ENCODE measurements at regions not wholly inside any gene's neighbourhood (a gene's known extent, or its start where the extent isn't known, plus 50 kb on each side); places are given as distances from the start of the nearest gene placed in this dataset.

DNA sequence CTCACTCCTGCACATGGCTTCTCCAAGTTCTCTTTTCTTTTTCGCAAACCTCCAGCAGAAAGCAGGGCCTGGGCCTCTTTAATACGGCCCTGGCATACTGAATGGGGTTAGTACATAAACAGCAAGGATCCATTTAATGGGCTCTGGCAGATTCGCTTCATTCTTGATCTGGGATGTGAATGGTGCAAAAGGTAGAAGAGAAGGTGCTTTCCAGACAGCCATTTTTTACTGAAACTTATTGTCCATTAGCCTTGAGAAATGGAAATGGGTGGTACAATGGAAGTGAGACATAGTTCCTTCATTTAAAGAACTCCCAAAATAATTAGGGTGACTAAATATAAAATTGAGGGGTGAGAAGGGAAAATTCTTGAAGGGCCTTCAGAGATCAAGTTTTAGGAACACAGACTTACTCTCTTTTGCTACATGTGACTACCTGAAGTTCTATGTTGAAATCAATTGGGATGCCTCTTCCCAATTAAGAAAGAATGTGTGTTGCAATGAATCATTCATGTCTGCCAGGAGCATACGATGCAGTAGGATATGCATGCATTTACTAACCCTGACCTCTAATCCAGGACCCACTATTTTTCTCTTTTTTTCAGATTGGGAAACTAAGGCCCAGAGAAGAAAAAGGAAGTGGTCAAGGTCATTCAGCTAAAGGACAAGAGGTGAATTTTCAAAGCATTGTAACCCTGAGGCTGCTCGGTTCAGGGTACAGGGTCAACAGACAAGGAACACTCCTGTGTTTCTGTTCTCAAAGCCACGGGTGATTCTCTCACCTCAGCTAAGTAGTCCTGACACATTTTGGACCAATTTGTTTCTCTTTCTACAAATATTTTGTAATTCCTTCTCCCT lies 144.1 kb downstream of the BBOX1 start:
- TF ChIP-seq, protein P1, sequence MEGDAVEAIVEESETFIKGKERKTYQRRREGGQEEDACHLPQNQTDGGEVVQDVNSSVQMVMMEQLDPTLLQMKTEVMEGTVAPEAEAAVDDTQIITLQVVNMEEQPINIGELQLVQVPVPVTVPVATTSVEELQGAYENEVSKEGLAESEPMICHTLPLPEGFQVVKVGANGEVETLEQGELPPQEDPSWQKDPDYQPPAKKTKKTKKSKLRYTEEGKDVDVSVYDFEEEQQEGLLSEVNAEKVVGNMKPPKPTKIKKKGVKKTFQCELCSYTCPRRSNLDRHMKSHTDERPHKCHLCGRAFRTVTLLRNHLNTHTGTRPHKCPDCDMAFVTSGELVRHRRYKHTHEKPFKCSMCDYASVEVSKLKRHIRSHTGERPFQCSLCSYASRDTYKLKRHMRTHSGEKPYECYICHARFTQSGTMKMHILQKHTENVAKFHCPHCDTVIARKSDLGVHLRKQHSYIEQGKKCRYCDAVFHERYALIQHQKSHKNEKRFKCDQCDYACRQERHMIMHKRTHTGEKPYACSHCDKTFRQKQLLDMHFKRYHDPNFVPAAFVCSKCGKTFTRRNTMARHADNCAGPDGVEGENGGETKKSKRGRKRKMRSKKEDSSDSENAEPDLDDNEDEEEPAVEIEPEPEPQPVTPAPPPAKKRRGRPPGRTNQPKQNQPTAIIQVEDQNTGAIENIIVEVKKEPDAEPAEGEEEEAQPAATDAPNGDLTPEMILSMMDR (IDR thresholded peaks at IDR 0.05) = no peak
- ATAC-seq (peak in 1 of 4 donors; percentile 3), DNase-seq (no peak)
- H3K27ac ChIP-seq = no peak overlapping the region
- no peaks in the 10 kb centered on the region for H3K36me3 ChIP-seq (ENCODE audit: insufficient read depth in 1 of 2, low read depth in 1 of 2)
- H3K4me1 ChIP-seq = peaks cover 4% of the 10 kb centered on the region
- intact Hi-C loops (cut with DNase I) = loop anchor here (1.0 to 10.0 kb wide), 4 partner anchors 50 to 298 kb away; no protein-coding TSS in a partner anchor
- H3K9me3 ChIP-seq = no peaks in the 10 kb centered on the region
- H3K27me3 ChIP-seq (ENCODE audit: insufficient read depth in 3 of 3, low read length in 2 of 3) = no peaks in the 10 kb centered on the region
- 72 to 78% (median 73%) methylated on average over 6 of the region's 6 CpGs for WGBS, 3 donors
- no peak overlapping the region for H3K4me3 ChIP-seq

DNA sequence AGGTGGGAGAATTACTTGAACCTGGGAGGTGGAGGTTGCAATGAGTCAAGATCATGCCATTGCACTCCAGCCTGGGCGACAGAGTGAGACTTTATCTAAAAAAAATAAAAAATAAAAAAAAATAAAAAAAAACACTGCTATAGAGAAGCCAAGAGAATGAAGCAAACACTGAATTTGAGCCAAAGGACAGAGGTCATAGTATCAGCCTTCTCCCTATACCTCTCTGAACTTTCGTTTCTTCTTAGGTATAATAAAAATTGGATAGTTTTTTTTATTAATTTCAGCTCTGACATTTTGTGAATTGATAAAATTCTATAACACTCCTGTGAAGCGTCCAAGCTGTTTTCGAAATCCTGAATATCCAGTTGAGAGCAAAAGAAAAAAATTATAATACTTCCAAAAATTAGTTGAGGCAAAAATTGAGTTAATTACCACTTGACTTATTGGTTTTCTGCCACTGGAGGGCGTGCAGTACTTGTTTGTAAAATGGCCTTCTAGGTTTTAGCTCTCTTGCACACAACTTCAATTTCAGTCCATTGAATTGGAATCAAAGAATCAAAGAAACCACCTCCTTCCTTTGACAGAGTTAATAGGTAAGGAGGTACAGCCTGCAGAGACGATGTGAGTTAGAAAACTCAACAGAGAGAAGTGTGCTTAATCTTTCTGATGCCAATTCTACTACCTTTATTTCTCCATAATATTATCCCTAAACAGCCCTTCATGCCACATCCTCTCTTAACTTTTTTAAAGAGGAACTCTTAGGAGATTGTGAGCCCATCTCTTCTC lies 143.2 kb downstream of the BBOX1 start:
- peak in 3 of 4 donors; percentile 67 to 81 (median 69) for ATAC-seq
- no peak overlapping the region for H3K4me3 ChIP-seq
- H3K27ac ChIP-seq = no peak overlapping the region
- DNase-seq = no peak
- H3K27me3 ChIP-seq (ENCODE audit: insufficient read depth in 3 of 3, low read length in 2 of 3) = no peaks in the 10 kb centered on the region
- WGBS, 3 donors = 32 to 37% (median 33%) methylated on average over 6 of the region's 6 CpGs
- TF ChIP-seq, protein P1 (IDR thresholded peaks at IDR 0.05) = peak; percentile 82
- H3K4me1 ChIP-seq = peaks cover 4% of the 10 kb centered on the region
- H3K36me3 ChIP-seq (ENCODE audit: insufficient read depth in 1 of 2, low read depth in 1 of 2) = no peaks in the 10 kb centered on the region
- intact Hi-C loops (cut with DNase I) = loop anchor here (1.0 to 10.0 kb wide), 4 partner anchors 51 to 299 kb away; no protein-coding TSS in a partner anchor
- H3K9me3 ChIP-seq = no peaks in the 10 kb centered on the region

DNA sequence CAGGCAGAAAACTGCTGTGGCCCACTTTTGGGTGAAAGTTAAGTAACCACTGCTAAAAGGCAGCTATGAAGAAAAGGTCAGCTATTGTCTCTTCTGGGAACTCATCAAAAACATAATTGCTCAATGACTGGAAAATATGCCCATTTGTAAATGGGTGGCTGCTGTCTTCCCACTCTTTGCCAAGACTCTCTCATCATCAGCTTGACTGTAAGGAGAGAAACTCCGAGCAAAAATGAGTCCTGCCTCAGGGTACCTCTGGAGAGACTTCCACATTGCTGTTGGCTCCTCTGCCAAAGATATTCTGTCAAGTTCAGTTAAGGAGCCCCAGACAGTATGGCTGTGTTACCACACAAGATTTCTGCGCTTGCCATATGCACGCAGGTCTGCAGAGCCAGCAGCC lies 138.7 kb downstream of the BBOX1 start:
- Histone ChIP-seq H3K27ac (no peak overlapping the region), H3K4me3 (no peak overlapping the region), H3K36me3 (ENCODE audit: insufficient read depth in 1 of 2, low read depth in 1 of 2) (no peaks in the 10 kb centered on the region), H3K27me3 (ENCODE audit: insufficient read depth in 3 of 3, low read length in 2 of 3) (no peaks in the 10 kb centered on the region), H3K9me3 (no peaks in the 10 kb centered on the region), H3K4me1 (peaks cover 4% of the 10 kb centered on the region)
- TF ChIP-seq, protein P1 (IDR thresholded peaks at IDR 0.05) = no peak
- 77 to 87% (median 81%) methylated on average over 3 of the region's 3 CpGs for WGBS, 3 donors
- ATAC-seq (no peak), DNase-seq (no peak)
- intact Hi-C loops (cut with DNase I) = no loop called here

DNA sequence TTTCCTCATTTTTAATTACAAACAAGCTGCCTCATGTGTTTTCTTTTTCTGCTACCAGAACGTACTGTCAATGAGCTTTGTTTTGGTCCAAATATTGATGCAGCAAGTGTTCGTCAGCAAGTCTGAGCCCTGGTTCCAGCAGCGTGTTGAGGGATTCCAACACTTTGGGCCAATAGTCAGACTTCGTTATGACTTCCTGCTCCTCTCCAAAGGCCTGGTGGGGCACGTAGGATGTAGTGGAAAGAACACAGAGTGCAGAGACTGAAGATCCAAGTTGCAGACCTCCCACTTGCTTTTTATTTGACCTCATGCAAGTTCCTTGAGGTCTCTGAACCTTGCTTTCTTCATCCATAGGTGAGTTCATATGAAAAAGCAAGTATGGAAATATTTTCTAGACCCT lies 138.2 kb downstream of the BBOX1 start:
- 59 to 65% (median 62%) methylated on average over 5 of the region's 5 CpGs for WGBS, 3 donors
- intact Hi-C loops (cut with DNase I) = no loop called here

More for the DNA sequence above, 138.2 kb downstream of the BBOX1 start:
- Histone ChIP-seq H3K4me1 (peaks cover under 1% of the 10 kb centered on the region), H3K9me3 (no peaks in the 10 kb centered on the region), H3K36me3 (ENCODE audit: insufficient read depth in 1 of 2, low read depth in 1 of 2) (no peaks in the 10 kb centered on the region), H3K27me3 (ENCODE audit: insufficient read depth in 3 of 3, low read length in 2 of 3) (no peaks in the 10 kb centered on the region), H3K27ac (no peak overlapping the region), H3K4me3 (no peak overlapping the region)
- ATAC-seq (no peak), DNase-seq (no peak)
- TF ChIP-seq, protein P1 (IDR thresholded peaks at IDR 0.05) = no peak
